ENCODE measurements at regions not wholly inside any gene's neighbourhood (a gene's known extent, or its start where the extent isn't known, plus 50 kb on each side); places are given as distances from the start of the nearest gene placed in this dataset.

- no peak for DNase-seq (ENCODE audit: low spot score)
Observed at GRCh38 chr1:168455764-168456163, 88.0 kb downstream of the XCL2 start.

GRCh38 chr1:168454211-168454815 lies 89.5 kb downstream of the XCL2 start:
- DNase-seq (ENCODE audit: low spot score): no peak

- no peak for DNase-seq (ENCODE audit: low spot score)
Observed at GRCh38 chr1:168453056-168453455, 90.7 kb downstream of the XCL2 start.

GRCh38 chr1:168452329-168452728 lies 91.5 kb downstream of the XCL2 start:
- DNase-seq (ENCODE audit: low spot score): no peak

- DNase-seq (ENCODE audit: low spot score): no peak
Observed at GRCh38 chr1:168447871-168448270, 95.9 kb downstream of the XCL2 start.

- no peak for DNase-seq (ENCODE audit: low spot score)
Observed at GRCh38 chr1:168446081-168446480, 97.7 kb downstream of the XCL2 start.

- no peak for DNase-seq (ENCODE audit: low spot score)
Observed at GRCh38 chr1:168443899-168444298, 99.9 kb downstream of the XCL2 start.

- no peak for DNase-seq (ENCODE audit: low spot score)
Observed at GRCh38 chr1:168443356-168443755, 100.4 kb downstream of the XCL2 start.

GRCh38 chr1:168442931-168443330 lies 100.9 kb downstream of the XCL2 start:
- DNase-seq (ENCODE audit: low spot score): no peak

GRCh38 chr1:168441745-168442144 lies 102.1 kb downstream of the XCL2 start:
- no peak for DNase-seq (ENCODE audit: low spot score)

GRCh38 chr1:168439456-168440375 lies 104.1 kb downstream of the XCL2 start:
- peak; percentile 43 for DNase-seq (ENCODE audit: low spot score)

- no peak for DNase-seq (ENCODE audit: low spot score)
Observed at GRCh38 chr1:168438626-168439025, 105.2 kb downstream of the XCL2 start.

- no peak for DNase-seq (ENCODE audit: low spot score)
Observed at GRCh38 chr1:168437821-168438220, 106.0 kb downstream of the XCL2 start.

GRCh38 chr1:168435439-168435838 lies 108.4 kb downstream of the XCL2 start:
- DNase-seq (ENCODE audit: low spot score): no peak

GRCh38 chr1:168433238-168433637 lies 110.6 kb downstream of the XCL2 start:
- no peak for DNase-seq (ENCODE audit: low spot score)

- no peak for DNase-seq (ENCODE audit: low spot score)
Observed at GRCh38 chr1:168431882-168432281, 111.9 kb downstream of the XCL2 start.

GRCh38 chr1:168430321-168430720 lies 113.5 kb downstream of the XCL2 start:
- no peak for DNase-seq (ENCODE audit: low spot score)

GRCh38 chr1:168428063-168428731 lies 115.6 kb downstream of the XCL2 start:
- DNase-seq (ENCODE audit: low spot score): no peak

GRCh38 chr1:168427051-168427450 lies 116.7 kb downstream of the XCL2 start:
- DNase-seq (ENCODE audit: low spot score): no peak

GRCh38 chr1:168424281-168424680 lies 119.5 kb downstream of the XCL2 start:
- DNase-seq (ENCODE audit: low spot score): no peak

GRCh38 chr1:168422203-168422847 lies 121.5 kb downstream of the XCL2 start:
- no peak for DNase-seq (ENCODE audit: low spot score)

- no peak for DNase-seq (ENCODE audit: low spot score)
Observed at GRCh38 chr1:168421399-168422004, 122.3 kb downstream of the XCL2 start.

Data from HuH-7.5 (cell line).